ENCODE measurements at regions not wholly inside any gene's neighbourhood (a gene's known extent, or its start where the extent isn't known, plus 50 kb on each side); places are given as distances from the start of the nearest gene placed in this dataset.

GRCh38 chr6:48809700-48810099, 653.4 kb downstream of the MMUT start:
- Mint-ChIP-seq H3K4me3 (ENCODE audit: unreplicated experiment) (no peak overlapping the region), H3K4me1 (ENCODE audit: unreplicated experiment) (peaks cover 15% of the 10 kb centered on the region), H3K27ac (ENCODE audit: unreplicated experiment) (peak overlapping the region; percentile 2), H3K36me3 (ENCODE audit: unreplicated experiment) (no peaks in the 10 kb centered on the region), H3K9me3 (ENCODE audit: unreplicated experiment) (peaks cover 8% of the 10 kb centered on the region), H3K27me3 (ENCODE audit: unreplicated experiment) (no peaks in the 10 kb centered on the region)
- TF ChIP-seq CTCF (IDR thresholded peaks at IDR 0.05), result no peak
- no peak for DNase-seq (ENCODE audit: extremely low spot score, unreplicated experiment)

- H3K9me3 Mint-ChIP-seq (ENCODE audit: unreplicated experiment), result peaks cover 8% of the 10 kb centered on the region
- TF ChIP-seq CTCF (IDR thresholded peaks at IDR 0.05), result no peak
- DNase-seq (ENCODE audit: extremely low spot score, unreplicated experiment), result no peak
- peaks cover 15% of the 10 kb centered on the region for H3K4me1 Mint-ChIP-seq (ENCODE audit: unreplicated experiment)
- peak overlapping the region; percentile 2 for H3K27ac Mint-ChIP-seq (ENCODE audit: unreplicated experiment)
- no peak overlapping the region for H3K4me3 Mint-ChIP-seq (ENCODE audit: unreplicated experiment)
- H3K36me3 Mint-ChIP-seq (ENCODE audit: unreplicated experiment), result no peaks in the 10 kb centered on the region
- H3K27me3 Mint-ChIP-seq (ENCODE audit: unreplicated experiment), result no peaks in the 10 kb centered on the region
These were observed 653.8 kb downstream of the MMUT start for GRCh38 chr6:48809245-48809644.

- Mint-ChIP-seq H3K36me3 (ENCODE audit: unreplicated experiment) (no peaks in the 10 kb centered on the region), H3K4me3 (ENCODE audit: unreplicated experiment) (no peak overlapping the region), H3K9me3 (ENCODE audit: unreplicated experiment) (no peaks in the 10 kb centered on the region), H3K4me1 (ENCODE audit: unreplicated experiment) (no peaks in the 10 kb centered on the region), H3K27ac (ENCODE audit: unreplicated experiment) (no peak overlapping the region), H3K27me3 (ENCODE audit: unreplicated experiment) (peaks cover 2% of the 10 kb centered on the region)
- no peak for TF ChIP-seq CTCF (IDR thresholded peaks at IDR 0.05)
- no peak for DNase-seq (ENCODE audit: extremely low spot score, unreplicated experiment)
These were observed 664.8 kb downstream of the MMUT start for GRCh38 chr6:48798296-48798695.

- Mint-ChIP-seq H3K4me3 (ENCODE audit: unreplicated experiment) (no peak overlapping the region), H3K27ac (ENCODE audit: unreplicated experiment) (no peak overlapping the region), H3K27me3 (ENCODE audit: unreplicated experiment) (no peaks in the 10 kb centered on the region), H3K4me1 (ENCODE audit: unreplicated experiment) (no peaks in the 10 kb centered on the region), H3K36me3 (ENCODE audit: unreplicated experiment) (peaks cover 3% of the 10 kb centered on the region), H3K9me3 (ENCODE audit: unreplicated experiment) (peaks cover 19% of the 10 kb centered on the region)
- no peak for DNase-seq (ENCODE audit: extremely low spot score, unreplicated experiment)
- no peak for TF ChIP-seq CTCF (IDR thresholded peaks at IDR 0.05)
These were observed 671.2 kb upstream of the PTCHD4 start for GRCh38 chr6:48782225-48782624.

GRCh38 chr6:48777411-48777810, 666.4 kb upstream of the PTCHD4 start:
- H3K36me3 Mint-ChIP-seq (ENCODE audit: unreplicated experiment), result no peaks in the 10 kb centered on the region
- H3K9me3 Mint-ChIP-seq (ENCODE audit: unreplicated experiment), result peaks cover 14% of the 10 kb centered on the region
- peaks cover 12% of the 10 kb centered on the region for H3K4me1 Mint-ChIP-seq (ENCODE audit: unreplicated experiment)
- H3K4me3 Mint-ChIP-seq (ENCODE audit: unreplicated experiment), result no peak overlapping the region
- H3K27me3 Mint-ChIP-seq (ENCODE audit: unreplicated experiment), result no peaks in the 10 kb centered on the region
- no peak overlapping the region for H3K27ac Mint-ChIP-seq (ENCODE audit: unreplicated experiment)
- TF ChIP-seq CTCF (IDR thresholded peaks at IDR 0.05), result no peak
- DNase-seq (ENCODE audit: extremely low spot score, unreplicated experiment), result no peak
